Upper lobe of right lung (tissue), 1 donor: ENCODE measurements at regions not wholly inside any gene's neighbourhood (a gene's known extent, or its start where the extent isn't known, plus 50 kb on each side); places are given as distances from the start of the nearest gene placed in this dataset.

Experiments
- ATAC-seq: fragments of 200-7000 bp; cut with Tn5 transposase; one replicate; pipeline ENCODE4 v1.9.1; 2020; ENCODE audit warnings: mild to moderate bottlenecking, moderate library complexity
- DNase-seq: peaks from one replicate; pipeline ENCODE4 v3.0.0-alpha.2; 2020
- H3K27ac ChIP-seq: fragments of 200-600 bp; one replicate; pipeline ENCODE4 v1.8.0; 2022
- H3K27me3 ChIP-seq: fragments of 200-600 bp; one replicate; pipeline ENCODE4 v1.8.0; 2022; ENCODE audit warnings: mild to moderate bottlenecking
- H3K36me3 ChIP-seq: fragments of 200-600 bp; one replicate; pipeline ENCODE4 v1.8.0; 2022
- H3K4me1 ChIP-seq: fragments of 200-600 bp; one replicate; pipeline ENCODE4 v1.8.0; 2022
- H3K4me3 ChIP-seq: fragments of 200-600 bp; one replicate; pipeline ENCODE4 v1.8.0; 2022; ENCODE audit warnings: mild to moderate bottlenecking
- H3K9me3 ChIP-seq: fragments of 200-600 bp; one replicate; pipeline ENCODE4 v1.8.0; 2022
- intact Hi-C: fragments of 100-400 bp; cut with DNase I; formaldehyde crosslinking; loops from one replicate; pipeline ENCODE4 v1.11.0; 2022
- TF ChIP-seq, protein P1 (sequence below): fragments of 200-600 bp; IDR thresholded peaks from one replicate; pipeline ENCODE4 v1.8.0; 2022; ENCODE audit warnings: antibody characterized with exemption
- donor health status: DM: no; HTN: yes; CAD: no; lungs with severe emphysema.

DNA sequence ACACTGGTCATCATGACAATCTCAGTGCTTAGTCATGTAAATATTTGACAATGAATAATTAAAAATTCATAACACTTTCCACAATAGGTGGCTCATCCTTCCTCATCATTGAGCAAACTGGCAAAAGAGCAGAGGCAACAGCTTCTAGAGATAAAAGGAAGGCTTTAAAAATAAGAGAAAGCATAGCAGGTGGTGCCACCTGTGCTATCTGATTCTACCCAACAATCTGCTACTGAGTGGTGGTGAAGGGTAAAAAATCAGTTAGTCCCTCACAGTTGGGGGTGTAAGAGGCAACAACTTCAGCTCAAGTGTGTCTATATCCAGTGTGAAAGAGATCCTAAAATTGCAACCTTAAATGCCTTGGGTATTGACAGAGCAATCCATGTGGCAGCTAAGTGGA, 280.1 kb upstream of the PPARGC1A start:
- TF ChIP-seq, protein P1, sequence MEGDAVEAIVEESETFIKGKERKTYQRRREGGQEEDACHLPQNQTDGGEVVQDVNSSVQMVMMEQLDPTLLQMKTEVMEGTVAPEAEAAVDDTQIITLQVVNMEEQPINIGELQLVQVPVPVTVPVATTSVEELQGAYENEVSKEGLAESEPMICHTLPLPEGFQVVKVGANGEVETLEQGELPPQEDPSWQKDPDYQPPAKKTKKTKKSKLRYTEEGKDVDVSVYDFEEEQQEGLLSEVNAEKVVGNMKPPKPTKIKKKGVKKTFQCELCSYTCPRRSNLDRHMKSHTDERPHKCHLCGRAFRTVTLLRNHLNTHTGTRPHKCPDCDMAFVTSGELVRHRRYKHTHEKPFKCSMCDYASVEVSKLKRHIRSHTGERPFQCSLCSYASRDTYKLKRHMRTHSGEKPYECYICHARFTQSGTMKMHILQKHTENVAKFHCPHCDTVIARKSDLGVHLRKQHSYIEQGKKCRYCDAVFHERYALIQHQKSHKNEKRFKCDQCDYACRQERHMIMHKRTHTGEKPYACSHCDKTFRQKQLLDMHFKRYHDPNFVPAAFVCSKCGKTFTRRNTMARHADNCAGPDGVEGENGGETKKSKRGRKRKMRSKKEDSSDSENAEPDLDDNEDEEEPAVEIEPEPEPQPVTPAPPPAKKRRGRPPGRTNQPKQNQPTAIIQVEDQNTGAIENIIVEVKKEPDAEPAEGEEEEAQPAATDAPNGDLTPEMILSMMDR = no peak
- DNase-seq (no peak), ATAC-seq (no peak)
- Histone ChIP-seq H3K27ac (no peak overlapping the region), H3K27me3 (no peaks in the 10 kb centered on the region), H3K4me1 (no peaks in the 10 kb centered on the region), H3K4me3 (no peak overlapping the region), H3K9me3 (no peaks in the 10 kb centered on the region), H3K36me3 (no peaks in the 10 kb centered on the region)
- intact Hi-C loops = no loop called here

DNA sequence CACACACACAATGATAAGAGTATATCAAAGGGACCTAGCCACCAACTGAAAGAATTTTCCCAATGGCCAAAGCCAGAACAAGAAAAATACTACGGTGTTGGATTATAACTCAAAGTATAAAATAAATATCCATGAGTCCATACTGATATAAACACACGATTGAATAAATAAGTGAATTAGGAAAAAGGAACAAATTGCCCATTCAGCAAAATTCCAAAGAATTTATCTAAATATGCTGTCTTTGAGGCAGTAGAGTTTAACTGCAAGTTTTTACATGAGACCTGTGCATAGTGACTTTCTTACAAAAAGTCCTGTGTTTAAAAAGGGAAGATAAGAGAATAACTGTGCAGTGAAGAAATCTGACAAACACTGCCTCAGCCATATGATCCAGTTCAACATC, 278.8 kb upstream of the PPARGC1A start:
- DNase-seq = no peak
- TF ChIP-seq, protein P1 = no peak
- Histone ChIP-seq H3K27ac (no peak overlapping the region), H3K27me3 (no peaks in the 10 kb centered on the region), H3K4me1 (no peaks in the 10 kb centered on the region), H3K4me3 (no peak overlapping the region), H3K9me3 (no peaks in the 10 kb centered on the region), H3K36me3 (no peaks in the 10 kb centered on the region)
- no peak for ATAC-seq
- intact Hi-C loops = no loop called here

DNA sequence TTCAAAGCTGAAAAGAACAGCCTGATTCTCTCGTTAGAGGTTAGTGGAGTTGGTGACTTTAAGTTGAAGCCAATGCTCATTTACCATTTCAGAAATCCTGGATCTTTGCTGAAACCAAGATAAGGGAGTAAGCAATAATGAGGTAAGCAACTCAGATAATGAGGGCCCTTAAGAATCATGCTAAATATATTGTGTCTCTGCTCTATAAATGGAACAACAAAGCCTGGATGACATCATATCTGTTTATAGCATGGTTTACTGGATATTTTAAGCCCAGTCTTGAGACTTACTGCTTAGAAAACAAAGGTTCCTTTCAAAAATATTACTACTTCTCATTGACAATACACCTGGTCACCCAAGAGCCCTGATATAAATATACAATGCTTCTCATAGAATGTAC, 276.7 kb upstream of the PPARGC1A start:
- intact Hi-C loops = no loop called here
- TF ChIP-seq, protein P1 = no peak
- no peak overlapping the region for H3K27ac ChIP-seq
- no peaks in the 10 kb centered on the region for H3K36me3 ChIP-seq
- DNase-seq = no peak
- no peaks in the 10 kb centered on the region for H3K4me1 ChIP-seq
- no peak overlapping the region for H3K4me3 ChIP-seq
- H3K9me3 ChIP-seq = no peaks in the 10 kb centered on the region
- H3K27me3 ChIP-seq = no peaks in the 10 kb centered on the region
- ATAC-seq = no peak

DNA sequence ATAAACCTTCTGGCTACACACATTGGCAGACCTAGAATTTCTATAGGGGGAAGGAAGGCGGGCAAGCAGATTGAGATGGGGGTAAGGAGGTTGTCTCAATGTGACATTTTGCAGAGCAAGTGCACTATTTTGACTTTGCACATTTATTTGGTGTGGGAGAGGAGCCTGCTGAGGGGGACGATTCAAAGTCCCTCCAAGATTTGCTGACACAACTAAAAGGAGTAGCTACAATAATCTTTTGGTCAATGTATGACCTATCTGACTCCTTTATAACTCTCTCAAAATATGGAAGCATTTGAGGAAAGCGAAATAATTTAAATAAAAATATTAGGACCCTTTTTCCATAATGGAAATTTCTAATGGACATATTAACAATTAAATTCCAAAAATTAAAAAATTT, 274.9 kb upstream of the PPARGC1A start:
- ATAC-seq = no peak
- no peak for DNase-seq
- H3K27me3 ChIP-seq = no peaks in the 10 kb centered on the region

DNA sequence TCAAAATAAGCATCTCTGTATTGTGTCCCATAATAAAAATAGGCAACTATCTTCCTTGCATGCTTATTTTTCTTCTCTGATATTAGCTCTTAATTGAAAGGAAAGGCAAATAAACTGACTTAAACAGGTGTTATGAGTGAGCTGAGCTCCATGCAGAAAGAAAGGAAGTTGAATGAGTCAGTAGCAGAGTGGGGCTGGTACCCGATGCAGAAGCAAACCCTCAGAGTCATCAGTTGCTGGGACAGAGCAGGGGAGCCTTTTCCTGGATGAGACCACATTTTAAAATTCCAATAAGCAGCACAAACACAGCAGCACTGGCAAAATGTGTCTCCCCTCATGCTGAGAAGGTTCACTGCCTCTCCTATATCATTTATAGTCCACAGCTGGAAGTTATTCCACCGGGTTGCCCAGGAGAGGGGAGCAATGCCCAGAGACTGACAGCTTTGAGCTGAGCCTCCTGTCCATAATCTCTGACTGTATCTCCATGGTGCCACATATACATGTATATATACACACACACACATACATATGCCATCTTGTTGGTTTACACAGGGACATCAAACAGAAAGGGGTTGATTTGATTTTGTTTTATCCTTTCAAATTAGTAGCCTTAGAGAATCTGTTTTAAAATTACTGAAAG, 274.3 kb upstream of the PPARGC1A start:
- intact Hi-C loops = no loop called here
- Histone ChIP-seq H3K27me3 (no peaks in the 10 kb centered on the region), H3K9me3 (no peaks in the 10 kb centered on the region), H3K36me3 (no peaks in the 10 kb centered on the region), H3K4me1 (no peaks in the 10 kb centered on the region), H3K27ac (no peak overlapping the region), H3K4me3 (no peak overlapping the region)
- DNase-seq (no peak), ATAC-seq (no peak)
- TF ChIP-seq, protein P1 = no peak

More for the DNA sequence above, 274.9 kb upstream of the PPARGC1A start:
- Histone ChIP-seq H3K4me3 (no peak overlapping the region), H3K27ac (no peak overlapping the region), H3K36me3 (no peaks in the 10 kb centered on the region), H3K4me1 (no peaks in the 10 kb centered on the region), H3K9me3 (no peaks in the 10 kb centered on the region)
- TF ChIP-seq, protein P1 = no peak
- intact Hi-C loops = no loop called here

DNA sequence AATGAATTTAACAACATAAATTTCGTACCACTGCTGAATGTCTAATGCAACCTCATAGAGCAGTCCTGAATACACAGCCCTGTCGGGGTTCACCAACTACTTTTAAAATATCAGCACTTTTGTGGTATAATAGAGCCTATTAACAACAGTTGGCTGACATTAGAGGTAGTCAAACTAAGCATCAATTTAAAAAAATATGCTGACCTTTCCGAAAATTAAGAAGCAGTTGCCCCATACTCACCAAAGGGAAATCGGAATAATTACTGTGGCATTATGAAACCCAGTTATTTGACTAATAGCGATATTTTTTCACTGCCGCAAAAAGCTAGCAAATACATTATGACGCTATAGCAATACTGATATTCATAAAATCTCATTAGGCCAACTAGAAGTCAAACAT, 273.5 kb upstream of the PPARGC1A start:
- no peaks in the 10 kb centered on the region for H3K36me3 ChIP-seq

More for the DNA sequence above, 273.5 kb upstream of the PPARGC1A start:
- ATAC-seq (no peak), DNase-seq (no peak)
- Histone ChIP-seq H3K27me3 (no peaks in the 10 kb centered on the region), H3K4me3 (no peak overlapping the region), H3K27ac (no peak overlapping the region), H3K4me1 (no peaks in the 10 kb centered on the region), H3K9me3 (no peaks in the 10 kb centered on the region)
- intact Hi-C loops = no loop called here
- TF ChIP-seq, protein P1 = no peak
